Pulmonary artery endothelial cell (primary cell): ENCODE measurements at regions not wholly inside any gene's neighbourhood (a gene's known extent, or its start where the extent isn't known, plus 50 kb on each side); places are given as distances from the start of the nearest gene placed in this dataset.
"Not testable (repeated sequence)": the region's sequence is repeated elsewhere in the genome, so short reads cannot be mapped to it uniquely, and the experiment has no call there.

Source experiments
- DNase-seq: peaks from one replicate; pipeline ENCODE4 v3.0.0-alpha.2; 2011; ENCODE audit warnings: low read depth, low spot score

GRCh38 chr15:81901319-81901718 is 144.5 kb downstream of the MEX3B start:
- no peak for DNase-seq

- no peak for DNase-seq
Measured at GRCh38 chr15:81899730-81900129, 146.1 kb downstream of the MEX3B start.

GRCh38 chr15:81899024-81899423 is 146.8 kb downstream of the MEX3B start:
- no peak for DNase-seq

- DNase-seq, result no peak
Measured at GRCh38 chr15:81897057-81897677, 148.7 kb downstream of the MEX3B start.

- no peak for DNase-seq
Measured at GRCh38 chr15:81896356-81896755, 149.5 kb downstream of the MEX3B start.

- DNase-seq, result no peak
Measured at GRCh38 chr15:81895723-81896122, 150.1 kb downstream of the MEX3B start.

- no peak for DNase-seq
Measured at GRCh38 chr15:81894061-81894460, 151.8 kb downstream of the MEX3B start.

- DNase-seq, result no peak
Measured at GRCh38 chr15:81893182-81893835, 152.5 kb downstream of the MEX3B start.

- no peak for DNase-seq
Measured at GRCh38 chr15:81890496-81890895, 155.3 kb downstream of the MEX3B start.

GRCh38 chr15:81889485-81889881 is 156.3 kb downstream of the MEX3B start:
- no peak for DNase-seq

GRCh38 chr15:81888748-81889484 is 156.9 kb downstream of the MEX3B start:
- no peak for DNase-seq

- no peak for DNase-seq
Measured at GRCh38 chr15:81887912-81888311, 157.9 kb downstream of the MEX3B start.

GRCh38 chr15:81887188-81887587 is 158.6 kb downstream of the MEX3B start:
- not testable (repeated sequence) for DNase-seq

GRCh38 chr15:81886591-81886990 is 159.2 kb downstream of the MEX3B start:
- no peak for DNase-seq

- no peak for DNase-seq
Measured at GRCh38 chr15:81886080-81886479, 159.7 kb downstream of the MEX3B start.

GRCh38 chr15:81885135-81885534 is 160.7 kb downstream of the MEX3B start:
- DNase-seq, result no peak

GRCh38 chr15:81882504-81882903 is 163.3 kb downstream of the MEX3B start:
- no peak for DNase-seq

GRCh38 chr15:81880833-81881232 is 165.0 kb downstream of the MEX3B start:
- no peak for DNase-seq

- no peak for DNase-seq
Measured at GRCh38 chr15:81880314-81880713, 165.5 kb downstream of the MEX3B start.

- DNase-seq, result not testable (repeated sequence)
Measured at GRCh38 chr15:81875717-81876116, 170.1 kb downstream of the MEX3B start.

GRCh38 chr15:81870746-81871106 is 175.1 kb downstream of the MEX3B start:
- DNase-seq, result not testable (repeated sequence)

- DNase-seq, result not testable (repeated sequence)
Measured at GRCh38 chr15:81870062-81870745, 175.6 kb downstream of the MEX3B start.
